Left lung (tissue), 4 donors: ENCODE measurements at regions not wholly inside any gene's neighbourhood (a gene's known extent, or its start where the extent isn't known, plus 50 kb on each side); places are given as distances from the start of the nearest gene placed in this dataset.

Experiments
- ATAC-seq: fragments of 200-7000 bp; cut with Tn5 transposase; one replicate; pipeline ENCODE4 v1.9.1; 2020; ENCODE audit warnings: moderate library complexity
- DNase-seq, 4 donors: peaks; one replicate each; pipeline ENCODE4 v3.0.0-alpha.2; 2013 to 2020
- H3K27ac ChIP-seq, 2 donors: fragments of 200-600 bp; sonication (generic) in 1 of 2; one replicate each; pipeline versions ENCODE4 v1.5.0 to v1.8.0; 2020 to 2021
- H3K27me3 ChIP-seq, 2 donors: fragments of 200-600 bp; sonication (generic) in 1 of 2; one replicate each; pipeline versions ENCODE4 v1.5.0 to v1.8.0; 2020 to 2021
- H3K36me3 ChIP-seq, 2 donors: fragments of 200-600 bp; sonication (generic) in 1 of 2; one replicate each; pipeline versions ENCODE4 v1.5.0 to v1.8.0; 2020 to 2021
- H3K4me1 ChIP-seq, 2 donors: fragments of 200-600 bp; one replicate each; pipeline ENCODE4 v1.8.0; 2021
- H3K4me3 ChIP-seq, 2 donors: fragments of 200-600 bp; sonication (generic) in 1 of 2; one replicate each; pipeline versions ENCODE4 v1.5.0 to v1.8.0; 2020 to 2021; ENCODE audit warnings: mild to moderate bottlenecking in 1 of 2
- H3K9me3 ChIP-seq, 2 donors: fragments of 200-600 bp; sonication (generic) in 1 of 2; one replicate each; pipeline versions ENCODE4 v1.5.0 to v1.8.0; 2020 to 2021
- CTCF ChIP-seq, 2 donors: fragments of 200-600 bp; sonication (generic) in 1 of 2; IDR thresholded peaks; one replicate each; pipeline versions ENCODE4 v1.5.0 to v1.8.0; 2021; ENCODE audit warnings: antibody characterized with exemption in 2 of 2
- intact Hi-C, 2 donors: fragments of 100-400 bp; cut with DNase I; formaldehyde crosslinking; loops; one replicate each; pipeline versions ENCODE4 v1.11.2 to v1.14.2; 2022
- donor health status: DM: no; HTN: yes; CAD: no.
- donor health status: DM: no; HTN: no; CAD: no.

- no peak for TF ChIP-seq CTCF (IDR thresholded peaks at IDR 0.05)
- H3K4me3 ChIP-seq: no peak overlapping the region
- DNase-seq (no peak), ATAC-seq (no peak)
- no peaks in the 10 kb centered on the region for H3K4me1 ChIP-seq
- H3K27me3 ChIP-seq: no peaks in the 10 kb centered on the region
- no peak overlapping the region for H3K27ac ChIP-seq
- no peaks in the 10 kb centered on the region for H3K9me3 ChIP-seq
- intact Hi-C loops: no loop called here
- no peaks in the 10 kb centered on the region for H3K36me3 ChIP-seq
These were observed 507.7 kb downstream of the PDHA2 start for GRCh38 chr4:96347582-96347981.

- intact Hi-C loops: no loop called here
- DNase-seq: peak in 1 of 4 donors; percentile 1
These were observed 512.2 kb downstream of the PDHA2 start for GRCh38 chr4:96352051-96352517.

DNA sequence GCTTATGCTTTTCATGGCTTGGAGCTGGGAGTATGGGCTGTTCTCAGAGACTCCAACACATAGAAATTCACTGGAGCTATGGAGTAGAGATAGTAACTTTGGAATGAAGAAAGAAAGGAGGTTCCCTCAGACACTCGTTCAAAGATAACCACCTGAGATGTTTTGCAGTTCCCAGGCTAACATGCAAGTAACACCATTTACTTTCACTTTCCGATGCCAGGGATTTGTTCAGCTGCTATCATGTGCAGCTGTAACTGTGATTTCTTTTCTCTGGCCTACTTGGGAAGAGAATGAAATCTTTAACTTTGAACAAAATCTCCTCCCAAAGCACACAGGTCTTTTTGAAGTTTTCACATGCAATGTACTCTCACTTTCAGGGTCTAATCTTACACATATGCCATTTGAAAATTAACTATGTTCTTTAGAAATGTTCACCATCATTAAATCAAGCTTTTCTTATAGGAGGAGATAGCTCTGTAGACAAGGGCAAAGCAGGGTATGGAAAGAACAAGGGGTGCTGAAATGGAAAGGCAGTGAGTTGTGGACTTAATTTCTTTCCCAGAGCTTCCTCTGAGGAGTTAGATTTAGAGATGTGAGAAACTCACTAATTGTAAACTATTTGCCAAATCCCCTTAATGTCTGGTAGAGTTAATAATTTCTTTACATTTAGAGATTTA is 514.3 kb downstream of the PDHA2 start:
- ATAC-seq (no peak), DNase-seq (peak in 1 of 4 donors; percentile 2)
- H3K27me3 ChIP-seq: no peaks in the 10 kb centered on the region

More at GRCh38 chr4:96352051-96352517, 512.2 kb downstream of the PDHA2 start:
- no peaks in the 10 kb centered on the region for H3K36me3 ChIP-seq
- no peak for TF ChIP-seq CTCF (IDR thresholded peaks at IDR 0.05)
- ATAC-seq: no peak
- no peaks in the 10 kb centered on the region for H3K9me3 ChIP-seq
- no peak overlapping the region for H3K4me3 ChIP-seq
- H3K27ac ChIP-seq: no peak overlapping the region
- no peaks in the 10 kb centered on the region for H3K27me3 ChIP-seq
- no peaks in the 10 kb centered on the region for H3K4me1 ChIP-seq

GRCh38 chr4:96355414-96355813 is 515.5 kb downstream of the PDHA2 start:
- no peaks in the 10 kb centered on the region for H3K27me3 ChIP-seq
- H3K4me1 ChIP-seq: no peaks in the 10 kb centered on the region
- H3K4me3 ChIP-seq: no peak overlapping the region
- H3K36me3 ChIP-seq: no peaks in the 10 kb centered on the region
- no peaks in the 10 kb centered on the region for H3K9me3 ChIP-seq
- TF ChIP-seq CTCF (IDR thresholded peaks at IDR 0.05): no peak
- no peak for DNase-seq
- ATAC-seq: no peak
- H3K27ac ChIP-seq: no peak overlapping the region
- intact Hi-C loops: no loop called here

More for the DNA sequence above, 514.3 kb downstream of the PDHA2 start:
- Histone ChIP-seq H3K36me3 (no peaks in the 10 kb centered on the region), H3K27ac (no peak overlapping the region), H3K9me3 (no peaks in the 10 kb centered on the region), H3K4me1 (no peaks in the 10 kb centered on the region), H3K4me3 (no peak overlapping the region)
- no peak for TF ChIP-seq CTCF (IDR thresholded peaks at IDR 0.05)
- intact Hi-C loops: no loop called here

DNA sequence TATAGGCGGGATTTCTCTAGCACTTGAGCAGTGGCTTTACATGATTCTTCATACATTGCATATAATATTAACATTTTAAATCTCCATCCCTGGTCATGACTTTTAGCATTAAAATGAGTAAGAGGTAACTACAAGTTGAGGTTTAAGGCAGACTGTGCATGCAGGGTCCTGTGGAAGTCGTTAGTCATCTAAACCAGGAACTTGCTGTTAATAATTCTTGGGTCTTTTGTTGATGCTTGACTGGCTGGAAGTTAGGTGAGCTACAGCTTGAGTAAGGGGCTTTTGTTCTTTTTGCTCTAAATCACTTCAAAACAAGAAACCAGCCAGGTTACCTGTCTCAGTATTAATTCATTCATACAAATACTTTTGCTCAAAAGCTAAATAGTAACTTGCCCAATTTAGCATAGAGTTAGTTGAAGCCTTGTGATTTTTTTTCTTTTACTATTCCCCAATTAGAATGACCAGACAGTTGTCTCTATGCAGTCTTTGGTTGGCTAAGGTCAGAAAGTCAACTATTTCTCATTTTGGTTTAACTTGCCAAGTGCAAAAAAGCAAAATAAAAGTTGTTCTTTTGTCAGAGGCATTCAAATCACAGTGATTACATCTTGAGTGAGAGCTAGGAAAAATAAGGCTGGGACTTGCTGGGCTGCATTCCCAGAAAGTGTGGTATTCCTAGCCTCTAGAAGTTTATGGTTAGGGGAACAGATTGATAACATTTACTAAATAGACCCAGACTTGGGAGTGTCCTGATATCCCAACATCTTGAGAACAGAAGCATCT is 516.9 kb downstream of the PDHA2 start:
- no peaks in the 10 kb centered on the region for H3K4me1 ChIP-seq
- H3K36me3 ChIP-seq: no peaks in the 10 kb centered on the region
- no peaks in the 10 kb centered on the region for H3K27me3 ChIP-seq
- H3K4me3 ChIP-seq: no peak overlapping the region
- ATAC-seq (no peak), DNase-seq (peak in 1 of 4 donors; percentile 2)
- no peaks in the 10 kb centered on the region for H3K9me3 ChIP-seq
- intact Hi-C loops: no loop called here
- no peak overlapping the region for H3K27ac ChIP-seq
- no peak for TF ChIP-seq CTCF (IDR thresholded peaks at IDR 0.05)
